K562 (cell line): ENCODE measurements at regions not wholly inside any gene's neighbourhood (a gene's known extent, or its start where the extent isn't known, plus 50 kb on each side); places are given as distances from the start of the nearest gene placed in this dataset.

ENCODE experiments used
- ATAC-seq: fragments of 200-7000 bp; cut with Tn5 transposase; 3 replicates; pipeline ENCODE4 v1.9.1; 2020; ENCODE audit warnings: moderate library complexity
- BruUV-seq: library from RNA; stranded (reverse); fragments of 400-500 nt; replicated peaks from 2 replicates; lab custom pipeline; 2021; lab: Mats Ljungman, UMichigan
- CTCF ChIA-PET: fragments of 300-600 bp; formaldehyde crosslinking; extraction: SDS; loops from one replicate; lab custom pipeline; 2021; ENCODE audit warnings: low intra/inter-chr PET ratio; lab: Yijun Ruan, JAX
- POLR2A ChIA-PET: fragments of 300-600, 350-650 bp; sonication (Branson Sonifier 250); formaldehyde crosslinking; extraction: SDS; loops from one replicate; lab custom pipeline; 2021; ENCODE audit warnings: antibody characterized with exemption, inconsistent platforms; lab: Yijun Ruan, JAX
- DNase-seq, 4 experiments: peaks; one replicate each; pipeline versions ENCODE4 v3.0.0 to v3.0.0-alpha.2; 2011 to 2018; ENCODE audit warnings: low spot score in 3 of 4, mixed read lengths in 3 of 4; ENCODE audit errors: extremely low read depth in 1 of 4
- FAIRE-seq: peaks from 2 replicates; lab custom pipeline; 2011; peaks lifted over from hg19 to GRCh38; lab: Jason Lieb, UNC
- H2AFZ ChIP-seq: 2 replicates; pipeline ENCODE4 v1.6.0; 2011; ENCODE audit warnings: low read depth, low read length, control low read depth, inconsistent platforms
- H3K27ac ChIP-seq: fragments of 200-600 bp; 3 replicates; pipeline ENCODE4 v1.8.0; 2011; ENCODE audit warnings: low read depth, mild to moderate bottlenecking, control low read depth, inconsistent platforms, low read length, moderate library complexity, mixed read lengths; ENCODE audit errors: extremely low read depth
- H3K27me3 ChIP-seq, 2 experiments: fragments of 300-600 bp in 1 of 2; 2 replicates in 1 of 2; 3 replicates in 1 of 2; pipeline versions ENCODE4 v1.6.0 to v1.8.0; 2011; ENCODE audit warnings: inconsistent platforms in 2 of 2, low read length in 2 of 2, mild to moderate bottlenecking in 1 of 2, mixed read lengths in 1 of 2, moderate library complexity in 1 of 2; ENCODE audit not compliant: control insufficient read depth in 2 of 2, insufficient read depth in 2 of 2
- H3K36me3 ChIP-seq: fragments of 300-600 bp; 3 replicates; pipeline ENCODE4 v1.8.0; 2011; ENCODE audit warnings: mild to moderate bottlenecking, low read length, inconsistent platforms; ENCODE audit not compliant: control insufficient read depth, insufficient read depth
- H3K4me1 ChIP-seq, 2 experiments: fragments of 200-600 bp in 1 of 2; replicated peaks in 1 of 2; 2 replicates in 1 of 2; 3 replicates in 1 of 2; pipeline versions ENCODE4 v1.5.1 to v1.8.0; 2011; ENCODE audit warnings: inconsistent platforms in 2 of 2, low read length in 2 of 2, mild to moderate bottlenecking in 1 of 2, mixed read lengths in 1 of 2, moderate library complexity in 1 of 2; ENCODE audit not compliant: control insufficient read depth in 2 of 2, insufficient read depth in 2 of 2
- H3K4me2 ChIP-seq: 2 replicates; pipeline ENCODE4 v1.6.1; 2011; ENCODE audit warnings: low read length, control low read depth, inconsistent platforms, mixed read lengths; ENCODE audit not compliant: insufficient read depth
- H3K4me3 ChIP-seq: fragments of 200-600 bp; sonication (generic), shearing (Covaris generic); 2 replicates; pipeline ENCODE4 v1.5.1; 2016; ENCODE audit warnings: control low read depth, inconsistent platforms
- H3K79me2 ChIP-seq: fragments of 200-600 bp; 3 replicates; pipeline ENCODE4 v1.8.0; 2011; ENCODE audit warnings: low read length, inconsistent platforms; ENCODE audit not compliant: control insufficient read depth, insufficient read depth
- H3K9ac ChIP-seq, 2 experiments: 2 replicates each; pipeline versions ENCODE4 v1.6.0 to v1.6.1; 2011; ENCODE audit warnings: low read depth in 2 of 2, low read length in 2 of 2, control low read depth in 1 of 2, inconsistent platforms in 1 of 2, mild to moderate bottlenecking in 1 of 2, mixed read lengths in 1 of 2; ENCODE audit not compliant: insufficient read depth in 1 of 2
- H3K9me1 ChIP-seq: one replicate; pipeline ENCODE4 v1.6.0; 2011; ENCODE audit warnings: inconsistent platforms, mild to moderate bottlenecking, low read length, moderate library complexity; ENCODE audit not compliant: control insufficient read depth, insufficient read depth
- H3K9me3 ChIP-seq: replicated peaks from 2 replicates; pipeline ENCODE4 v1.5.1; 2011; ENCODE audit warnings: low read depth, low read length, inconsistent platforms; ENCODE audit not compliant: control insufficient read depth, insufficient read depth
- H4K20me1 ChIP-seq: replicated peaks from 2 replicates; pipeline ENCODE4 v1.6.1; 2011; ENCODE audit warnings: low read length, inconsistent platforms, mixed read lengths; ENCODE audit not compliant: control insufficient read depth, insufficient read depth
- ATF2 ChIP-seq: sonication (generic); formaldehyde crosslinking; IDR thresholded peaks from 2 replicates; pipeline ENCODE4 v1.8.1; 2022; ENCODE audit warnings: missing genetic modification reagents
- ATF3 ChIP-seq, 2 experiments: fragments of 450-650 bp in 1 of 2; sonication (generic) in 1 of 2; formaldehyde crosslinking in 1 of 2; IDR thresholded peaks in 1 of 2; conservative IDR thresholded peaks in 1 of 2; 2 replicates each; pipeline versions ENCODE4 v1.6.1 to v1.8.1; 2016 to 2023; ENCODE audit warnings: mild to moderate bottlenecking in 2 of 2, moderate library complexity in 2 of 2, inconsistent platforms in 1 of 2, missing genetic modification reagents in 1 of 2
- CEBPB ChIP-seq: fragments of 450-650 bp; IDR thresholded peaks from 2 replicates; pipeline ENCODE4 v1.6.1; 2016; ENCODE audit warnings: missing genetic modification characterization, missing compliant biosample characterization
- CEBPZ ChIP-seq: fragments of 150-350 bp; IDR thresholded peaks from 2 replicates; pipeline ENCODE4 v1.6.1; 2014; ENCODE audit warnings: low read depth, mild to moderate bottlenecking, low read length, borderline replicate concordance
- E2F5 ChIP-seq: sonication (generic); formaldehyde crosslinking; IDR thresholded peaks from 2 replicates; pipeline ENCODE4 v1.8.0; 2022; ENCODE audit warnings: mild to moderate bottlenecking, missing genetic modification reagents
- GABPB2 ChIP-seq: fragments of 250-450 bp; sonication (Bioruptor Pico); conservative IDR thresholded peaks from 2 replicates; pipeline ENCODE4 v1.5.1; 2021; ENCODE audit warnings: mild to moderate bottlenecking
- HDAC8 ChIP-seq: fragments of 450-650 bp; IDR thresholded peaks from 2 replicates; pipeline ENCODE4 v1.6.1; 2016; ENCODE audit warnings: mild to moderate bottlenecking, missing genetic modification characterization, moderate library complexity, missing compliant biosample characterization
- IFI16 ChIP-seq: fragments of 250-450 bp; sonication (Bioruptor Pico); IDR thresholded peaks from 2 replicates; pipeline ENCODE4 v2.1.2; 2022; ENCODE audit warnings: mild to moderate bottlenecking, inconsistent platforms
- MYNN ChIP-seq, 2 experiments: sonication (generic); formaldehyde crosslinking in 1 of 2; IDR thresholded peaks; 2 replicates each; pipeline versions ENCODE4 v1.5.0 to v1.6.1; 2016 to 2020; ENCODE audit warnings: antibody characterized with exemption in 1 of 2, missing genetic modification reagents in 1 of 2
- ZBTB1 ChIP-seq: sonication (generic); formaldehyde crosslinking; IDR thresholded peaks from 2 replicates; pipeline ENCODE4 v1.8.1; 2023; ENCODE audit warnings: missing genetic modification reagents, low read depth, mild to moderate bottlenecking, borderline replicate concordance
- ZFP30 ChIP-seq: fragments of 250-450 bp; sonication (Bioruptor Pico); IDR thresholded peaks from 2 replicates; pipeline ENCODE4 v1.8.0; 2022; ENCODE audit warnings: moderate library complexity, mild to moderate bottlenecking, inconsistent platforms, borderline replicate concordance
- ZFX ChIP-seq: sonication (generic); formaldehyde crosslinking; IDR thresholded peaks from 2 replicates; pipeline ENCODE4 v1.8.0; 2022; ENCODE audit warnings: mild to moderate bottlenecking, missing genetic modification reagents, moderate library complexity
- ZNF121 ChIP-seq: sonication (generic); formaldehyde crosslinking; conservative IDR thresholded peaks from 2 replicates; pipeline ENCODE4 v1.8.0; 2022; ENCODE audit warnings: missing genetic modification reagents
- ZNF143 ChIP-seq: sonication (generic); formaldehyde crosslinking; IDR thresholded peaks from 2 replicates; pipeline ENCODE4 v1.9.0; 2022; ENCODE audit warnings: mild to moderate bottlenecking, missing genetic modification reagents
- ZNF239 ChIP-seq: fragments of 250-450 bp; sonication (Bioruptor Pico); IDR thresholded peaks from 2 replicates; pipeline ENCODE4 v1.4.0; 2020; ENCODE audit warnings: mild to moderate bottlenecking
- WGBS: fragments of 100-300 bp; shearing (Covaris generic); methylation state at CpG from one replicate; pipeline ENCODE4 v1.1.6; 2016; ENCODE audit warnings: low coverage, mixed read lengths; ENCODE audit not compliant: insufficient coverage; ENCODE audit errors: missing lambda C conversion rate; 5-methylcytosine and 5-hydroxymethylcytosine counted together
- in situ Hi-C: fragments of 300-500 bp; cut with MboI; formaldehyde crosslinking; loops from 4 replicates; pipeline ENCODE4 v1.15.0; 2018; ENCODE audit warnings: inconsistent platforms, mixed read lengths
- intact Hi-C: fragments of 100-400 bp; cut with micrococcal nuclease; formaldehyde crosslinking; loops from 2 replicates; pipeline ENCODE4 v1.14.2; 2022

GRCh38 chr5:66247176-66247960 lies 103.3 kb downstream of the SREK1 start:
- H3K4me3 ChIP-seq, result no peak overlapping the region
- in situ Hi-C loops, result no loop called here
- no peak overlapping the region for H2AFZ ChIP-seq
- H3K4me2 ChIP-seq, result no peak overlapping the region
- H3K36me3 ChIP-seq, result no peaks in the 10 kb centered on the region
- peaks cover 10 to 12% of the 10 kb centered on the region in 2 experiments; a peak in 4 of 5 replicates for H3K27me3 ChIP-seq
- H4K20me1 ChIP-seq, result no peaks in the 10 kb centered on the region
- no peak for DNase-seq
- H3K79me2 ChIP-seq, result no peaks in the 10 kb centered on the region
- no peaks in the 10 kb centered on the region for H3K4me1 ChIP-seq
- H3K9me3 ChIP-seq, result no peaks in the 10 kb centered on the region
- ChIA-PET CTCF (no interaction called here), POLR2A (no interaction called here)
- H3K27ac ChIP-seq, result no peak overlapping the region
- ATAC-seq, result no peak
- no peak for FAIRE-seq
- no peak overlapping the region for H3K9ac ChIP-seq
- intact Hi-C loops, result no loop called here
- no TSS peak for BruUV-seq
- no peaks in the 10 kb centered on the region for H3K9me1 ChIP-seq
- WGBS, result 2% methylated on average over 4 of the region's 4 CpGs
- TF ChIP-seq ZFP30 (CRISPR knock-in tag) (no peak), ATF2 (CRISPR knock-in tag) (no peak), ZBTB1 (CRISPR knock-in tag) (no peak), ATF3 (IDR thresholded peaks at IDR 0.05) (peak; percentile 58), ATF3 (CRISPR knock-in tag; conservative IDR thresholded peaks at IDR 0.05) (no peak), ZNF239 (CRISPR knock-in tag) (peak; percentile 74), CEBPZ (no peak), CEBPB (tag) (peak; percentile 50; the same call in 1 of the 2 replicates), ZFX (CRISPR knock-in tag) (no peak), GABPB2 (CRISPR knock-in tag) (no peak), ZNF121 (CRISPR knock-in tag) (no peak), E2F5 (CRISPR knock-in tag) (no peak), MYNN (IDR thresholded peaks at IDR 0.05) (no peak), MYNN (CRISPR knock-in tag; IDR thresholded peaks at IDR 0.05) (no peak), ZNF143 (CRISPR knock-in tag) (no peak), HDAC8 (no peak), IFI16 (no peak)
